SW480 (cell line): ENCODE measurements at regions not wholly inside any gene's neighbourhood (a gene's known extent, or its start where the extent isn't known, plus 50 kb on each side); places are given as distances from the start of the nearest gene placed in this dataset.
"Not testable (repeated sequence)": the region's sequence is repeated elsewhere in the genome, so short reads cannot be mapped to it uniquely, and the experiment has no call there.

Source experiments
- DNase-seq: peaks from one replicate; pipeline ENCODE4 v3.0.0-alpha.2; 2016; ENCODE audit warnings: low spot score

DNA sequence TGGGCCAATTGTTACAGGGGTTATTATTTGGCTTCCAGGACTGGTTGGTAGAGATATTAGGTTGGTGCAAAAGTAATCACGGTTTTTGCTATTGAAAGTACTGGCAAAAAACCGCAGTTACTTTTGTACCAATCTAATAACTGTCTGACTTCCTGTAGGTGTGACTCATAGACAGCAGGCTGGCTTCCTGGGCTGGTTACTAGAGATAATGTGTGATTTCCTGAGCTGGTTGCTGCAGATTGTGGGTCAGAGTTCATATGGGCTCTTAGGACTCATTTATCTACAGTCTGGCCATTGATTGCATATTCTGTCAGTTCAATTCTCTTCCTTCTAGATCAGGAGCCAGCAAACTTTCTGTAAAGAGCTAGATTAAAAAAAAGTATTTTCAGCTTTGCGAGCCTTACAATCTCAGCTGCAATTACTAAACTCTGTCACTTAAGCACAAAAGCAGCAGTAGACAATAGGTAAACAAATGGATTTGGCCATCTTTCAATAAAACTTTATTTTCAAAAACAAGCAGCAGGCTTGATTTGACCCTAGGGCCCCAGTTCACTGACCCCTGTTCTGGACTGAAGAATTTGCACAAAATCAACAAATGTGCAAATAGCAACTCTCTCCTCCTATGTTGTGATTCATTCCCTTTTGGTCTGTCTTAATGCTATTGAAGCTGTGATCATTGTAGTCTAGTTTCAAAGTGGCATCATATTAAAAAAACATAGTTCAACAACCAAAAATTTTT lies 50.8 kb upstream of the BOD1L1 start:
- DNase-seq = no peak

DNA sequence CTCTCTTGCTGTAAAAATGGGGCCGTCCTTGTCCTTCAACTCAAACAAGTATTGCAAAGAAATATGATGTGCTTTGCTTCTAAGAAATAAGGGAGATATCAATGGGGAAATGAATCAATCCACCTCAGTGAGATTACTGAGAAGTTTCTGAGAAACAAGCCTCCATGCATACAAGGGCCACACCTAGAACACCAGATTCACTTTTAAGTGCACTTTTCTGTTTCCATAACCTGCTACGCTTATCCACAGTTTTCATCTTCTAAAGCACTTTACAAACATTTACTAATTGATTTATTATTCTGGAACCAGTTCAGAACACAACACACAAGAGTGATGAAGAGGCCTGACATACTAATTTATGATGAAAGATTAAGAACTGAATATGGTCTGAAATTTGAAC lies 54.0 kb upstream of the BOD1L1 start:
- DNase-seq = no peak

DNA sequence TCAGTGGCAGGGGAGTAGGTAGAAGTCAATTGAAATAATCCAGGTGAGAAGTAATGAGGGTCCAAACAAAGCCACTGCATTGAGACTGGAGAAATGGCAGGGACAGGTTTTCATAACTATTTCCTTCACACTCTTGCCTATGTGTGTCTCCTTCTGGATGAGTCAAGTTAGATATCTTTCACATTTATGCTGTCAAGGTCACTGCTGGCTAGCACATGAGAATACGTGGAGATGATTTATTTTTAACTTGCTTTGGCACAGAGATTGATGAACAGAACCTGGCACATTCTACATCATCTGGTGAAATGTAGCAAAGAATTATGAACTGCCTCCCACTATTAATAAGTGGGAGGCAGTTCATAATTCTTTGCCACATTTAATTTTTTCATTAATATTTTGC lies 66.7 kb upstream of the BOD1L1 start:
- no peak for DNase-seq

DNA sequence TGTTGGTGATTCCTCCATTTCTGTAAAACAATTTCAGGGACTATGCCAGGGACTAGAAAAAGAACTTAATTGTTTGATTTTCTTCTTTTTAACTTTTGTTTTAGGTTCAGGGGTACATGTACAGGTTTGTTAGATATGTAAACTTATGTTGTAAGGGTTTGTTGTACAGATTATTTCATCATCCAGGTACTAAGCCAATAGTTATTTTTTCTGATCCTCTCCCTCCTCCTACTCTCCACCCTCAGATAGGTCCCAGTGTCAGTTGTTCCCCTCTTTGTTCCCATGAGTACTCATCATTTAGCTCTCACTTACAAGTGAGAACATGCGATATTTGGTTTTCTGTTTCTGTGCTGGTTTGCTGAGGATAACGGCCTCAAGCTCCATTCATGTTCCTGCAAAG lies 70.8 kb upstream of the BOD1L1 start:
- DNase-seq = no peak

DNA sequence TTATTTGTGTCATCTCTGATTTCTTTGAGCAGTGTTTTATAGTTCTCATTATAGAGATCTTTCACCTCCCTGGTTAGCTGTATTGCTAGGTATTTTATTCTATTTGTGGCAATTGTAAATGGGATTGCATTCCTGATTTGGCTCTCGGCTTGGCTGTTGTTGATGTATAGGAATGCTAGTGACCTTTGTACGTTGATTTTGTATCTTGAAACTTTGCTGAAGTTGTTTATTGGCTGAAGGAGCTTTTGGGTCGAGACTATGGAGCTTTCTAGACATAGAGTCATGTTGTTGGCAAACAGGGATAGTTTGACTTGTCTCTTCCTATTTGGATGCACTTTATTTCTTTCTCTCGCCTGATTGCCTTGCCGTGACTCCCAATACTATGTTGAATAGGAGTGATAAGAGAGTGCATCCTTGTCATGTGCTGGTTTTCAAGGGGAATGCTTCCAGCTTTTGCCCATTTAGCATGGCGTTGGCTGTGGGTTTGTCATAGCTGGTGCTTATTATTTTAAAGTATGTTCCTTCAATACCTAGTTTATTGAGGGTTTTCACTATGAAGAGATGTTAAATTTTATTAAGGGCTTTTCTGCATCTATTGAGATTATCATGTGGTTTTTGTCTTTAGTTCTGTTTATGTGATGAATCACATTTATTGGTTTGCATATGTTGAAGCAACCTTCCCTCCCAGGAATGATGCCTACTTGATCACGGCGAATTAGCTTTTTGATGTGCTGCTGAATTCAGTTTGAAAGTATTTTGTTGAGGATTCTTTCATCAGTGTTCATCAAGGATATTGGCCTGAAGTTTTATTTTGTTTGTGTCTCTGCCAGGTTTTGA lies 72.7 kb upstream of the BOD1L1 start:
- no peak for DNase-seq

DNA sequence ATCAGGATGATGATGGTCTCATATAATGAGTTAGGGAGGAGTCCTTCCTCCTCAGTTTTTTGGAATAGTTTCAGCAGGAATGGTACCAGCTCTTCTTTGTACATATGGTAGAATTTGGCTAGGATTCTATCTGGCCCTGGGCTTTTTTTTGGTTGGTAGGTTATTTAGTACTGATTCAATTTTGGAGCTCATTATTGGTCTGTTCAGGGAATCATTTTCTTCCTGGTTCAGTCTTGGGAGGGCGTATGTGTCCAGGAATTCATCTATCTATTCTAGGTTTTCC lies 73.3 kb upstream of the BOD1L1 start:
- DNase-seq = not testable (repeated sequence)

DNA sequence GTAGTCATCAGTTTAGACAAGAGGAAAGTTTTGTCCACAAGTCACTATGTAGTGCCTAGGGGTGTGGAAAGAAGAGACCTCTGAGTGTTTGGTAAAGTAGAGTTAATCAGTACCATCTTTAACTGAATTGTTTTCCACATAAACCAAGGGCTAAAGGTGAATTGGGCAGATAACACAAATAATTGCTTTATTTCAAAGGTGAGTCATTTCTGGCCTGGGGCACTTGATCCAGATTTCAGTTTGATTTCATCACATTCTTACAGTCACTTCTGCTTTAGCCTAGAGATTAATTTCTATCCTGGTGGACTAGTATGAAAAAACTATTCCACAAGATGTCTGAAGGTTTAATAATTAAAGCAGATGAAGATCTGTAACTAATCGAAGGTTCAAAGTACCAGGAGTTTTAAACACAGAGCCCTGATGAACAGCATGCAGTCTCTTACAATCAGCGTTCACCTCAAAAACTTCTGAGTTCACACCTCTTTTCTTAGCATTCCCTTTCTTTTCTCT lies 74.5 kb upstream of the BOD1L1 start:
- DNase-seq = peak; percentile 53

DNA sequence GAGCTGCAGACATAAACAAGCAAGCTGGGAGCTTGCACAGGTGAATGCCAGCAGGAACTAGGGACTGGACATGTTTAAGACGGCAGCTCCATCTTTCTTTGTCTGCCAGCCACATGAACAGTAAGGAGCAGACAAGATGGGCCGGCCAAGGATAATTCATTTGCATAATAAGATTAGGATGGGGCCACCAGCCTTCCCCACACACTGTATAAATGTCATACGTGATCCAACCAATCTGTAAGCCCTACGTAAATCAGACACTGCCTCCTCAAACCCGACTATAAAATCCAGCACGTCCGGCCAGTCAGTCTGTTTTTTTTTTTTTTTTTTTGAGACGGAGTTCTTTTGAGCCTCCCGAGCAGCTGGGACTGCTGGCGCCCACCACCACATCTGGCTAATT lies 75.6 kb upstream of the BOD1L1 start:
- DNase-seq = no peak

DNA sequence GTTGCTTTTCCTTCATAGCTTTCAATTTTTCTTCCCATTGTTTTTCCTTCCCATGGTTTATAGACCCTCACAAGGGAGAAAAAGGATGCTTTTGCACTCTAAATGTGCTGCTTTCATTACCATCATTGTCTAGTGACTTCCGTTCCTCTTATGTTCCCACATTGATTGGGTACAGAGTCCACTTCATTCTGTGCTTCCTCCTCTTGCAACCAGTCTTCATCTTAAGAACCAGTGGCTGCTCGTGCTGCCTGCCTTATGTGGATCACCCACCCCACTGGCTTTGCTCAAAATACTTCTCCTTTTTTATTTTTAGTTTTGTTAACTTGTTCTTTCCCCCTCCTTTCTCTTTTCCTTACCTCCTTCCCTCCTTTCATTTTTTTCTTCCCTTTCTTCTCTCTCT lies 76.5 kb upstream of the BOD1L1 start:
- DNase-seq = no peak

DNA sequence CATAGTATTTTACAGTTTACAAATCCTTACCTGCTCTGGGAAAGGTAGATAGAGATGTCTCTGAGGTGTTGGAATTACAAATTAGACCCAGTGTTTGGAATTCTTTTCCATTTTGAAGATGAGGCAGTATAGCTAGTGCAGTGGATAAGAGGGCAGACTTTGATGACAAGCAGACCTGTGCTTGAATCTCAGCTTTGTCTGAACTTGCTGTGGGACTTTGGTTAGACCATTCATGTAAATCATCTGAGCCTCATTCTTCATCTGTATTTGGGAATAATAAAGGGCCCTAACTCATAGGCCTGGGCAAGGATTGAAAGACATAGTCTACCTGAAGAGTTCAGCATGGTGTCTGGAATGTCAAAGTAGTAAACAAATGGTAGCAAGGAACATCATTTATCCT lies 77.2 kb upstream of the BOD1L1 start:
- no peak for DNase-seq

DNA sequence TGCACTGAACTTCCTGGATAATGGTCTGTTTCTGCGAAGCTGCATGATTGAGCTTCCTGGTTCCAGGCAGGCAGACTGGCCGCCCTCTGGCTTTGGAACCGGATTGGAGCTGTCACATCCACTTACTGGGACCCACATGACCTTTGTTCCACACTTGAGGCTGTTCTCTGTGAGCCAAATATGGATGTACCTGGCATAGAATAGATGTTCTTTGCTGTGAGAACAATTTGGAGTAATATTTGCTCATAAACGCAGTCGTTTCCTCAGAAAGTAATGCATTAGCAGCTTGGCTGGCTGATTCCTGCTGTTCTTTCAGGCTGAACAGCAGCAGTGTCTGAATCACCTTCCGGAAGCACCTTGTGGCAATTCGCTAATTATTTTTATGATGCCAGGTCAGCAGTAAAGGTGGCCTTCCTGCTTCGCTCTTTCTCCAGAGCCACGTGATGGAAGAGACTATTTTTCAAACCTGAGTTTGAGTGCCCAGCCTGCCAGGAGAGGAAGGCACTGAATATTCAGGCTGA lies 78.1 kb upstream of the BOD1L1 start:
- peak; percentile 72 for DNase-seq

DNA sequence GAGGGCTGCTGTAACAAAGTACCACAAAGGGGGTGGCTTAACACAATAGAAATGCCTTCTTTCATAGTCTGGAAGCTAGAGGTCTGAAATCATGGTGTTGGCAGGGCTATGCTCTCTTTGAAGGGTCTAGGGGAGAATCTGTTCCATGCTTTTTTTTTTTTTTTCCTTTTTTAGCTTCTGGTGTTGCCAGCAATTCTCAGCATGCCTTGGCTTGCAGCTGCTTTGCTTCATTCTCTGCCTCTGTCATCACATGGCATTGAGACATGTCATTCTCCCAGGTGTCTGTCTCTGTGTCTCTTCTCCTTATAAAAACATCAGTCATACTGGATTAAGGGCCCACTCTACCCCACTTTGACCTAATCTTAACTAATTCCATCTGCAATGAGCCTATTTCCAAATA lies 78.6 kb upstream of the BOD1L1 start:
- no peak for DNase-seq

DNA sequence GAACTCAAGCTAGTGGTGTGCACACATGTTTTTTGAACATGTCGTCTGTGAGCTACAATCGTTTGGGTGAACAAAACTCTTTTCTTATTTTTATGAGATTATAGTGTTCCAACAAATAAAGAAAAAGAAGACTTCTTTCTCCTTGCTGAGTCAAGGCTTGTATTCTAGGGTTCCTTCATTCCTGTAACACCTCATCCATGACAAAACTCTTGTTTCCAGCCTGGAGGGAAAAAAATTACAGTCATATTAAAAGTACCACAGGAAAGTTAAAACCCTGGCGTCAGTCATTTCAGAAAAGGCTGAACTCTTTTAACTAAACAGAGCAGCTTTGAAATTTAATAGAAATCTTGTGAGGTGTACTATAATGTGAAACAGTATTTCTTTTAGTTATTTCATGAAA lies 79.2 kb upstream of the BOD1L1 start:
- no peak for DNase-seq

DNA sequence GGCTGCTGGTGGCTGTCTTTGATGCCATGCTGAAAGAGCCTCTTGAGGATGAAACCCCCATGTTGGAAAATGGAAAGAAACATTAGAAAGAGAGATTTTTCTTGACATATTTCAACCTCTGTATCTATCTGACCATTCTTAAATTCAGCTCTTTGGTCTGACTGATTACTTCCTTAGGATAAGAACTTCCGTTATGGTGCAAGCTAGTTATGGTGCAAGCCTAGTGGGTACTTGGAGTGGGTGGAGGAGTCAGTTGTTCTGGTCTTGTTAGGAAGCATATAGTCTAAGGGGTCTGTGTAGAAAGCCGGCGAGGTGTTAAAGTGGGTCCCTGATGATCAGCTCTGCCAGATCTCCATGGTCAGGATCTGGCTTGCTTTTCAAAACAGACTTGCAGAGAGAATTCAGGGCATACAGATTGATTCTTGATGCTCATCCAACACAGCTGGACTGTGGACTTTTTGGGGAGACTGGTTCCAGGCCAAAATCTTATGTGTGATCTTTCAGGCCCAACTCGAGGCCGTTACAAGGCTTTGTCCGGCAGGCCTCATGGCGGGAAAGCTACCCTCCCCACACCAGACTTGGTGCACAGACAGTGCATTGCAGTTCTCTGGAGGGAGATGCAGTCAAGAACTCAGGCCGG lies 82.8 kb upstream of the BOD1L1 start:
- no peak for DNase-seq

DNA sequence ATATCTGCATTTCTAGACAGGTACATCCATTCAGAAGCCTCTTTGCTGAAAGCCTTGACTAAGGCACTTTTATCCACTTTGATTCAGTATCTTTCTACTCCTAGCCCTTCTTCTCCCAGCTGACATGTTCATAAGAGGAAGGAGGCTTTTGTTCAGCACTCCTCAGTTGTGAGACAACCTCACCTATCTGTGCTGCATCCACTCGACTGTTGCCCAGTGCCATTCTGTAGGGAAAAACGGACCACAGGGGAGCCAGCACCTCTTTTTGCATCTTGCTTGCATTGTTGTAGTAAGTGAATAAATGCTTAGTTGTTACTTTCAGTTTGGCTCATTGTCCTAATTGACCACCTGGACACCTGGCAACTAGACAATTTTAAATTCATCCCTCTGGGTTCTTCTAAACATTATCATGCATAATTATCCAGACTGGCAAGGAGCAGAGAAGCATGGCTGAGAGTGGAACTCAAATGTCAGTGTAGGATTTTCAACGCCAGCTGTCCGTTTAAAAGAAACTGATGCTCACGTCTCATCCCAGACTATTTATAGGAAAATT lies 83.8 kb upstream of the BOD1L1 start:
- DNase-seq = no peak

DNA sequence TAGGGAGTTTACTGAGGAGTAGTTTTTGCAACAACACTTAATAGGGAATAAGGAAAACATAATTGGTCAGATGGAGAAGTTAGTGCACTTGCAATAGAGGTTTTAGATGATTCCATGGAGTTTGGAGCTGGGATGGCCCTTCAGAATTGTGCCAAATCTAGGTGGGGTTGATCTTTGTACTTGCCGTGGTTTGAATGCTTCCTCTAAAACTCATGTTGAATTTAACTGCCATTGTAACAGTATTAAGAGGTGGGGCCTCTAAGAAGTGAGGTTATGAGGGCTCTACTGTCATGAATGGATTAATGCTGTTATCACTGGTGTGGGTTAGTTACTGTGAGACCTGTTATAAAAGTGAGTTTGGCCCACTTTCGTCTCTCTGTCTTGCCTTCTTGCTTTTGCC lies 94.4 kb upstream of the BOD1L1 start:
- no peak for DNase-seq

DNA sequence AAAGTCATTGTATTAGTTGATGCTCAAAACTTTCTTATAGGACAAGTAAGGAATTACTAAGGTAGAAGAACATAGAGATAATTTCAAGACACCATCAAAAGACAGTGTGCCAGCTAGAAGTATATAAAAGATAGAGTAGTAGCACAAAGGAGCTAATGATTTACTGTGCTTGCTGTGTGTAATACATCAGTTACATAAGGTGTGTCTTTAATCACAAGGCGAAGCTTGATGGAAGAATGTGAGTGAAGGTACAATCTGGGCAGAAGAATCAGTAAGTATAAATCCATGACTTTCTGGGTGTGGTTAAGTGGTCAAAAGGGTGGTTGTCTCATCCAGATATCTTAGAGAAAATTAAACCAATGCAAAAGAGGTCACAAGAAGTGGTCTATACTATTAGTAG lies 95.1 kb upstream of the BOD1L1 start:
- DNase-seq = no peak

DNA sequence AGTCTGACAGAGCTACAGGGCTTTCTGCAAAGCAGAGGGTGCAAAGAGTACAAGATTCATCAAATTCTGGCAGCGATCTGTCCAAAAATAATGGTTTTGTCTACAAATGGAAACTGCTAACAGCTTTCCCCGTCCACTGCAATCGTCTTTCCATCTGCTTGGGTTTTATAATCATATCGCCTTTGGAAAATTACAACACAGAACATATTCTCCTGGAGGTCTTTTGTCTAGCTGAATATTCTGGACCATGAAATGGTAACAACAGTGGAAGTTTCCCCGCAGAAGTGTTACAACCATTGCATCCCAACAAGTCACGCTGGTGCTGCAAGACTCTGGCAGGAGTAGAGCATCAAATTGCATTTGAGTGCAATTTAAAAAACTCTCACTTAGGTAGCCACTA lies 101.2 kb upstream of the BOD1L1 start:
- no peak for DNase-seq

DNA sequence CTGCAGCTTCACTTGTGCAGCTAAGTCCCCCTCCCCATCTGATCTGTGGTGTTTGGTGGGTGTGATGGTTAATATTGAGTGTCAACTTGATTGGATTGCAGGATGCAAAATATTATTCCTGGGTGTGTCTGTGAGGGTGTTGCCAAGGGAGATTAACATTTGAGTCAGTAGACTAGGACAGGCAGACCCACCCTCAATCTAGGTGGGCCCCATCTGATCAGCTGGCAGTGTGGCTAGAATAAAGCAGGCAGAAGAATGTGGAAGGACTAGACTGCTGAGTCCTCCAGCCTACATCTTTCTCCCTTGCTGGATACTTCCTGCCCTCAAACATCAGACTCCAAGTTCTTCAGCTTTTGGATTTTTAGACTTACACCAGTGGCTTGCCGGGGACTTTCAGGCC lies 103.5 kb upstream of the BOD1L1 start:
- no peak for DNase-seq

DNA sequence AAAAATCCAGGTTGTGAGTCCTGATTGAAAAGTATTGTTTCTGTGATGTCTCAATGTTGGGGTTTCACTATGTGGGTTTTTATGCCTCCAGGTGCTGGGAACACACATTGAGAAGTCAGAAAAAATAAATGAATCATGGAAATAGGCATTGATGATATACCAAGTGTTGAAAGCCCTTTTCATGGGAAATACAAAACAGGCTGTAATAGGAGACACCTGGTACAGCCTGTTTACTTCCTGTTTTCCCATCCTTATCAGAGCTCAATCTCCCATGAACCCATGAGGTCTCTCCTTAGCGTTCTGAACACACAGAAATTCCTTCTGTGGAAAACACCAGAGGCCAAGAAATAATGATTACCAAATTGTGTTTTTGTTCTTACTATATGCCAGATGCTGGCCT lies 106.3 kb upstream of the BOD1L1 start:
- no peak for DNase-seq

DNA sequence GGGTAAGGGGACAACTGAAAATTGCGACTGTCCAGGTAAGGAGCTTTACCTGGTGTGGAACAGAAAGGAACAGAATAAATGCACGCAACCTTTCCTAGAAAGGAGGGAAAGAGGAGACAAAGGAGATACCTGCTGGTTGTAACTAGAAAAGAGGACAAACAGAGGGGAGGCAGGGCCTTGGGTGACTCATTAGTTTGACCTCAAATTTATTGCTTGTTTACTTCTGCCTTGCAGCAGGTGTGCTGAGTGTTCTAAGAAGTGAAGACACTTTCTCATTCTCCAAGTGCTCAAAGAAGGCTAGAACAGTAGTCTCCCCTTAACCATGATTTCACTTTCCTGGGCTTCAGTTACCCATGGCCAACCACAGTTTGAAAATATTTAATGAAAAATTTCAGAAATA lies 123.1 kb upstream of the BOD1L1 start:
- DNase-seq = peak; percentile 36

DNA sequence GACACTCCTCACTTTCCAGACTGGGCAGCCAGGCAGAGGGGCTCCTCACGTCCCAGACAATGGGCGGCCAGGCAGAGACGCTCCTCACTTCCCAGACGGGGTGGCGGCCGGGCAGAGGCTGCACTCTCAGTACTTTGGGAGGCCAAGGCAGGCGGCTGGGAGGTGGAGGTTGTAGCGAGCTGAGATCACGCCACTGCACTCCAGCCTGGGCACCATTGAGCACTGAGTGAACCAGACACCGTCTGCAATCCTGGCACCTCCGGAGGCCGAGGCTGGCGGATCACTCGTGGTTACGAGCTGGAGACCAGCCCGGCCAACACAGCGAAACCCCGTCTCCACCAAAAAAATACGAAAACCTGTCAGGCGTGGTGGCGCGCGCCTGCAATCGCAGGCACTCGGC lies 134.1 kb upstream of the BOD1L1 start:
- not testable (repeated sequence) for DNase-seq

DNA sequence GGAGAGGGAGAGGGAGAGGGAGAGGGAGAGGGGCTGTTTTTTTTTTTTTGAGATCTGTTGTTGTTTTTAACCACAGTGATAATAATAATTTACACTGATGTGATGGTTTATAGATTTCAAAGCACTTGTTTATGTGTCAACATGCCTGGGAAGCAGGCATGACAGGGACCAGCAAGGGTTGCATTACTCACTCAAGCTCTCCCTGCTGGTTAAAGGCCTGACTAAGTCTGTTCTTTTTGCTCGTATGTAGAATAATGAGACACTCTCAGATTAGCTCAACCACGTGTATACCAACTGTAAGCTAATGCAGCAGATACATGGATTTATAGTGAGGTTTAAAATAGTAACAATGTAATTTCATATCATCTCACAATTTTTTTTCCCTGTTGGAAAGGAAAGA lies 134.6 kb upstream of the BOD1L1 start:
- no peak for DNase-seq
